ENCODE measurements at regions not wholly inside any gene's neighbourhood (a gene's known extent, or its start where the extent isn't known, plus 50 kb on each side); places are given as distances from the start of the nearest gene placed in this dataset.

DNA sequence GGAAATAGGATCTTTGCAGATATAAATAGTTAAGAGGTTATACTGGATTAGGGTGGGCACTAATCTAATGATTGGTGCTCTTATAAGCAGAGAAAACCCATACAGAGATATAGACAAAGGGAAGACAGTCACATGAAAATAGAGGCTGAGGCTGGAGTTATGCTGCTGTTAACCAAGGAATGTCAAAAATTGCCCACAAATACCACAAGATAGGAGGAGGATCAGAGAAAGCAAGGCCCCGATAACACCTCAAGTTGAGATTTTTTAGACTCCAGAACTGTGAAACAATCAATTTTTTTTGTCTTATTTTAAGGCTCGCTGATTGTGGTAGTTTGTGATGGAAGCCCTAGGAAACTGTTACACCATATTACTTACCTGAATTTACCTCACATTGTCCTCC, 513.2 kb downstream of the COL11A1 start:
- TF ChIP-seq CTCF (IDR thresholded peaks at IDR 0.05) (no peak), POLR2A (IDR thresholded peaks at IDR 0.05) (no peak)
